GM23338 (cell line): ENCODE measurements at regions not wholly inside any gene's neighbourhood (a gene's known extent, or its start where the extent isn't known, plus 50 kb on each side); places are given as distances from the start of the nearest gene placed in this dataset.

ENCODE experiments used
- ATAC-seq: fragments of 200-7000 bp; cut with Tn5 transposase; 3 replicates; pipeline ENCODE4 v1.9.1; 2020
- DNase-seq: peaks from one replicate; pipeline ENCODE4 v3.0.0-alpha.2; 2015; ENCODE audit warnings: low spot score
- H2AFZ ChIP-seq: fragments of 200-600 bp; sonication (generic); 2 replicates; pipeline ENCODE4 v1.8.0; 2016; ENCODE audit warnings: antibody characterized with exemption, mild to moderate bottlenecking, moderate library complexity
- H3F3A ChIP-seq: fragments of 200-600 bp; sonication (generic); replicated peaks from 2 replicates; pipeline ENCODE4 v1.8.0; 2017; ENCODE audit warnings: antibody characterized with exemption, mixed run types, low read depth
- H3K27ac ChIP-seq: fragments of 200-600 bp; sonication (generic); 2 replicates; pipeline ENCODE4 v1.6.1; 2016; ENCODE audit warnings: low read depth
- H3K27me3 ChIP-seq: fragments of 200-600 bp; sonication (generic); 2 replicates; pipeline ENCODE4 v1.8.0; 2016; ENCODE audit warnings: mild to moderate bottlenecking, mixed run types, moderate library complexity; ENCODE audit not compliant: insufficient read depth
- H3K36me3 ChIP-seq: fragments of 200-600 bp; sonication (generic); 2 replicates; pipeline ENCODE4 v1.8.0; 2016; ENCODE audit warnings: mild to moderate bottlenecking; ENCODE audit not compliant: insufficient read depth
- H3K4me1 ChIP-seq: fragments of 200-600 bp; sonication (generic); 2 replicates; pipeline ENCODE4 v1.8.0; 2016; ENCODE audit warnings: mild to moderate bottlenecking, moderate library complexity; ENCODE audit not compliant: insufficient read depth
- H3K4me2 ChIP-seq: fragments of 200-600 bp; sonication (generic); 2 replicates; pipeline ENCODE4 v1.7.1; 2017; ENCODE audit warnings: mixed run types
- H3K4me3 ChIP-seq: fragments of 200-600 bp; sonication (generic); 2 replicates; pipeline ENCODE4 v1.6.1; 2016; ENCODE audit warnings: mixed run types
- H3K79me2 ChIP-seq: fragments of 200-600 bp; sonication (generic); replicated peaks from 2 replicates; pipeline ENCODE4 v1.8.0; 2017; ENCODE audit warnings: mild to moderate bottlenecking; ENCODE audit not compliant: insufficient read depth
- H3K9me2 ChIP-seq: fragments of 200-600 bp; sonication (generic); 2 replicates; pipeline ENCODE4 v1.8.0; 2017; ENCODE audit not compliant: insufficient read depth
- H4K20me1 ChIP-seq: fragments of 200-600 bp; sonication (generic); replicated peaks from 2 replicates; pipeline ENCODE4 v1.8.0; 2017; ENCODE audit warnings: mild to moderate bottlenecking; ENCODE audit not compliant: insufficient read depth
- H3K27ac Mint-ChIP-seq: 2 replicates; pipeline ENCODE4 v1.8.0; 2020; ENCODE audit warnings: inconsistent platforms, mild to moderate bottlenecking, moderate library complexity, mixed read lengths
- H3K27me3 Mint-ChIP-seq: 3 replicates; pipeline ENCODE4 v1.8.0; 2022; ENCODE audit warnings: low read depth, mild to moderate bottlenecking, moderate library complexity, mixed read lengths, inconsistent platforms; ENCODE audit not compliant: insufficient read depth, poor library complexity
- H3K36me3 Mint-ChIP-seq: 3 replicates; pipeline ENCODE4 v1.8.0; 2021; ENCODE audit warnings: low read depth, mild to moderate bottlenecking, inconsistent platforms, moderate library complexity, mixed read lengths
- H3K4me1 Mint-ChIP-seq: 3 replicates; pipeline ENCODE4 v1.8.0; 2020; ENCODE audit warnings: mild to moderate bottlenecking, inconsistent platforms, mixed read lengths
- H3K4me3 Mint-ChIP-seq: 3 replicates; pipeline ENCODE4 v1.8.0; 2021; ENCODE audit warnings: moderate library complexity, mild to moderate bottlenecking, inconsistent platforms, mixed read lengths
- H3K9me3 Mint-ChIP-seq: 3 replicates; pipeline ENCODE4 v1.8.0; 2020; ENCODE audit warnings: moderate library complexity, mild to moderate bottlenecking, inconsistent platforms, mixed read lengths
- CREB1 ChIP-seq: fragments of 250-450 bp; sonication (Bioruptor Pico); IDR thresholded peaks from 2 replicates; pipeline ENCODE4 v1.5.0; 2020; ENCODE audit warnings: low read depth, mild to moderate bottlenecking, moderate library complexity
- EZH2 ChIP-seq: fragments of 200-600 bp; sonication (generic); IDR thresholded peaks from one replicate; pipeline ENCODE4 v1.8.0; 2017; ENCODE audit warnings: antibody characterized with exemption, mild to moderate bottlenecking, low read depth; ENCODE audit not compliant: unreplicated experiment
- EZH2phosphoT487 ChIP-seq: fragments of 200-600 bp; sonication (generic); IDR thresholded peaks from one replicate; pipeline ENCODE4 v1.8.1; 2018; ENCODE audit warnings: antibody characterized with exemption; ENCODE audit not compliant: unreplicated experiment
- JUNB ChIP-seq: IDR thresholded peaks from one replicate; pipeline ENCODE4 v1.6.1; 2016; ENCODE audit warnings: antibody characterized with exemption; ENCODE audit not compliant: unreplicated experiment
- NANOG ChIP-seq: IDR thresholded peaks from 2 replicates; pipeline ENCODE4 v1.6.1; 2016; ENCODE audit warnings: antibody characterized with exemption, borderline replicate concordance
- POLR2AphosphoS5 ChIP-seq: IDR thresholded peaks from 2 replicates; pipeline ENCODE4 v1.6.1; 2016; ENCODE audit warnings: antibody characterized with exemption, low read depth
- REST ChIP-seq: IDR thresholded peaks from one replicate; pipeline ENCODE4 v1.6.1; 2018; ENCODE audit warnings: antibody characterized with exemption; ENCODE audit not compliant: unreplicated experiment
- STAT1 ChIP-seq: IDR thresholded peaks from one replicate; pipeline ENCODE4 v1.6.1; 2016; ENCODE audit warnings: antibody characterized with exemption; ENCODE audit not compliant: unreplicated experiment
- ZNF114 ChIP-seq: fragments of 250-450 bp; sonication (Bioruptor Pico); IDR thresholded peaks from 2 replicates; pipeline ENCODE4 v1.5.0; 2020; ENCODE audit warnings: mild to moderate bottlenecking, moderate library complexity
- ZNF331 ChIP-seq: fragments of 250-450 bp; sonication (Bioruptor Pico); IDR thresholded peaks from 2 replicates; pipeline ENCODE4 v1.5.0; 2020; ENCODE audit warnings: low read depth, mild to moderate bottlenecking, moderate library complexity
- ZNF462 ChIP-seq: fragments of 250-450 bp; sonication (Bioruptor Pico); IDR thresholded peaks from 2 replicates; pipeline ENCODE4 v1.5.0; 2020; ENCODE audit warnings: mild to moderate bottlenecking, moderate library complexity
- TF ChIP-seq, protein P1 (sequence below): IDR thresholded peaks from 2 replicates; pipeline ENCODE4 v1.6.1; 2016; ENCODE audit warnings: antibody characterized with exemption

DNA sequence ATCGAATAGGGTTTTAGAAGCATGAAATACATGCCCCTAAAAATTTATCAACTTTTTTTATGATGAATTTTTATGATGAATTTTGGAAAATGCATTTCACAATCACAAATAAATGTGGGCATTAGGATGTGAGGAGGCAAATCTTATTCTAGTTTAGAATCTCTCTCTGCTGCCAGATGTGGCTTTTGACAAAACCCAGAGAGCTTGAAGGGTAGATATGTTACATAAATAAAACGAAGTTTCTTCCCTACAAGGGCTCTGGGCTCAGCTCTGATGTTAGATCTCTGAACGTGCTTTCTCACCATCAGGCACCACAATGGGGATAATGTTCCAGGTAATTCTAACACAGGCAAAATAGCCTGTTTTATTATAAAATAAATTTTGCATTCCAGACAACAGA, 102.3 kb upstream of the ADAMTSL1 start (continued):
- no peak for TF ChIP-seq ZNF462 (CRISPR knock-in tag)
- no peak for TF ChIP-seq EZH2
- TF ChIP-seq CREB1 = no peak
- TF ChIP-seq EZH2phosphoT487 = no peak

- Histone ChIP-seq H3K27ac (no peak overlapping the region), H3K9me2 (no peaks in the 10 kb centered on the region; the same call in 1 of the 2 replicates), H3K4me1 (peaks cover 16% of the 10 kb centered on the region), H2AFZ (no peak overlapping the region), H3K27me3 (no peaks in the 10 kb centered on the region), H3F3A (no peaks in the 10 kb centered on the region), H4K20me1 (no peaks in the 10 kb centered on the region), H3K79me2 (no peaks in the 10 kb centered on the region), H3K4me3 (no peak overlapping the region), H3K4me2 (0 out of 2 replicates have a peak overlapping the region, but pooled peaks have one; percentile 30), H3K36me3 (no peaks in the 10 kb centered on the region)
- H3K4me1 Mint-ChIP-seq = peaks cover 23% of the 10 kb centered on the region
- no peak overlapping the region for H3K4me3 Mint-ChIP-seq
- DNase-seq (peak; percentile 63), ATAC-seq (peak; percentile 91)
- no peaks in the 10 kb centered on the region; the same call in 2 of the 3 replicates for H3K9me3 Mint-ChIP-seq
- H3K36me3 Mint-ChIP-seq = no peaks in the 10 kb centered on the region
- no peaks in the 10 kb centered on the region for H3K27me3 Mint-ChIP-seq
- H3K27ac Mint-ChIP-seq = peak overlapping the region; percentile 2; the same call in 1 of the 2 replicates
- TF ChIP-seq STAT1 (no peak), JUNB (no peak), REST (no peak), ZNF114 (CRISPR knock-in tag) (0 out of 2 replicates have a peak, but pooled peaks have one; percentile 68), NANOG (no peak), EZH2 (no peak), ZNF331 (CRISPR knock-in tag) (peak; percentile 39; the same call in 1 of the 2 replicates), CREB1 (peak; percentile 46; the same call in 1 of the 2 replicates), POLR2AphosphoS5 (no peak)
- TF ChIP-seq, protein P1, sequence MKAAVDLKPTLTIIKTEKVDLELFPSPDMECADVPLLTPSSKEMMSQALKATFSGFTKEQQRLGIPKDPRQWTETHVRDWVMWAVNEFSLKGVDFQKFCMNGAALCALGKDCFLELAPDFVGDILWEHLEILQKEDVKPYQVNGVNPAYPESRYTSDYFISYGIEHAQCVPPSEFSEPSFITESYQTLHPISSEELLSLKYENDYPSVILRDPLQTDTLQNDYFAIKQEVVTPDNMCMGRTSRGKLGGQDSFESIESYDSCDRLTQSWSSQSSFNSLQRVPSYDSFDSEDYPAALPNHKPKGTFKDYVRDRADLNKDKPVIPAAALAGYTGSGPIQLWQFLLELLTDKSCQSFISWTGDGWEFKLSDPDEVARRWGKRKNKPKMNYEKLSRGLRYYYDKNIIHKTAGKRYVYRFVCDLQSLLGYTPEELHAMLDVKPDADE = no peak
Observed at GRCh38 chr9:18379073-18379811, 94.7 kb upstream of the ADAMTSL1 start.
